ACHN (cell line): ENCODE measurements at regions not wholly inside any gene's neighbourhood (a gene's known extent, or its start where the extent isn't known, plus 50 kb on each side); places are given as distances from the start of the nearest gene placed in this dataset.
A peak's percentile ranks its signal among the peaks of the same experiment; 100 is the strongest.
"Not testable (repeated sequence)": the region's sequence is repeated elsewhere in the genome, so short reads cannot be mapped to it uniquely, and the experiment has no call there.

Experiments
- DNase-seq: peaks from one replicate; pipeline ENCODE4 v3.0.0-alpha.2; 2015
- in situ Hi-C: cut with HindIII; loops from 2 replicates; pipeline ENCODE4 v1.10.0; 2017; ENCODE audit warnings: low sequenced_read_pairs, low pct_ligation_motif_present, low pct_unique_long_range_greater_than_20kb

GRCh38 chr14:45786266-45786665 lies 533.3 kb upstream of the MIS18BP1 start:
- no peak for DNase-seq
- in situ Hi-C loops, result no loop called here

GRCh38 chr14:45785240-45785639 lies 532.2 kb upstream of the MIS18BP1 start:
- no peak for DNase-seq
- in situ Hi-C loops, result no loop called here

GRCh38 chr14:45766247-45766646 lies 513.2 kb upstream of the MIS18BP1 start:
- in situ Hi-C loops, result no loop called here
- no peak for DNase-seq

GRCh38 chr14:45757655-45758054 lies 504.7 kb upstream of the MIS18BP1 start:
- in situ Hi-C loops, result no loop called here
- no peak for DNase-seq

- in situ Hi-C loops, DNase-seq: not testable (repeated sequence)
Observed at GRCh38 chr14:45756412-45756811, 503.4 kb upstream of the MIS18BP1 start.

GRCh38 chr14:45743884-45744283 lies 490.9 kb upstream of the MIS18BP1 start:
- in situ Hi-C loops, result no loop called here
- DNase-seq, result no peak

- no peak for DNase-seq
- in situ Hi-C loops, result no loop called here
Observed at GRCh38 chr14:45742187-45742586, 489.2 kb upstream of the MIS18BP1 start.

- DNase-seq, result no peak
- in situ Hi-C loops, result no loop called here
Observed at GRCh38 chr14:45728434-45729225, 475.6 kb upstream of the MIS18BP1 start.

GRCh38 chr14:45727133-45727532 lies 474.1 kb upstream of the MIS18BP1 start:
- in situ Hi-C loops, result no loop called here
- DNase-seq, result no peak

GRCh38 chr14:45721472-45721871 lies 468.5 kb upstream of the MIS18BP1 start:
- DNase-seq, result no peak
- in situ Hi-C loops, result no loop called here

- no peak for DNase-seq
Observed at GRCh38 chr14:45716572-45716971, 463.6 kb upstream of the MIS18BP1 start.

GRCh38 chr14:45715946-45716345 lies 462.9 kb upstream of the MIS18BP1 start:
- DNase-seq, result no peak

More at GRCh38 chr14:45716572-45716971, 463.6 kb upstream of the MIS18BP1 start:
- in situ Hi-C loops, result no loop called here

GRCh38 chr14:45709541-45709940 lies 456.5 kb upstream of the MIS18BP1 start:
- in situ Hi-C loops, result no loop called here
- no peak for DNase-seq

More at GRCh38 chr14:45715946-45716345, 462.9 kb upstream of the MIS18BP1 start:
- in situ Hi-C loops, result no loop called here

- in situ Hi-C loops, result no loop called here
- no peak for DNase-seq
Observed at GRCh38 chr14:45705940-45706534, 453.0 kb upstream of the MIS18BP1 start.

- in situ Hi-C loops, result no loop called here
- DNase-seq, result no peak
Observed at GRCh38 chr14:45699471-45699870, 446.5 kb upstream of the MIS18BP1 start.

GRCh38 chr14:45698462-45699134 lies 445.6 kb upstream of the MIS18BP1 start:
- in situ Hi-C loops, result no loop called here
- DNase-seq, result no peak

GRCh38 chr14:45686771-45687170 lies 433.8 kb upstream of the MIS18BP1 start:
- DNase-seq, result no peak
- in situ Hi-C loops, result no loop called here

- in situ Hi-C loops, result no loop called here
- no peak for DNase-seq
Observed at GRCh38 chr14:45680531-45680930, 427.5 kb upstream of the MIS18BP1 start.

- in situ Hi-C loops, result no loop called here
Observed at GRCh38 chr14:45679853-45680252, 426.9 kb upstream of the MIS18BP1 start.

GRCh38 chr14:45678163-45678562 lies 425.2 kb upstream of the MIS18BP1 start:
- in situ Hi-C loops, result no loop called here
- no peak for DNase-seq

More at GRCh38 chr14:45679853-45680252, 426.9 kb upstream of the MIS18BP1 start:
- peak; percentile 66 for DNase-seq
